ENCODE measurements at regions not wholly inside any gene's neighbourhood (a gene's known extent, or its start where the extent isn't known, plus 50 kb on each side); places are given as distances from the start of the nearest gene placed in this dataset.

- TF ChIP-seq BCLAF1 (IDR thresholded peaks at IDR 0.05) = no peak
- no peak for TF ChIP-seq MAFF (IDR thresholded peaks at IDR 0.05; ENCODE audit: low read depth, low read length)
- TF ChIP-seq ZNF644 (CRISPR knock-in tag; IDR thresholded peaks at IDR 0.05; ENCODE audit: low read depth) = 0 out of 2 replicates have a peak, but pooled peaks have one; percentile 49
- TF ChIP-seq ZNF569 (CRISPR knock-in tag; IDR thresholded peaks at IDR 0.05; ENCODE audit: borderline replicate concordance) = no peak
- TF ChIP-seq, protein P1, sequence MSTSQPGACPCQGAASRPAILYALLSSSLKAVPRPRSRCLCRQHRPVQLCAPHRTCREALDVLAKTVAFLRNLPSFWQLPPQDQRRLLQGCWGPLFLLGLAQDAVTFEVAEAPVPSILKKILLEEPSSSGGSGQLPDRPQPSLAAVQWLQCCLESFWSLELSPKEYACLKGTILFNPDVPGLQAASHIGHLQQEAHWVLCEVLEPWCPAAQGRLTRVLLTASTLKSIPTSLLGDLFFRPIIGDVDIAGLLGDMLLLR (CRISPR knock-in tag; IDR thresholded peaks at IDR 0.05) = no peak
- TF ChIP-seq ZBTB25 (CRISPR knock-in tag; IDR thresholded peaks at IDR 0.05) = peak; percentile 88
- TF ChIP-seq ZNF547 (CRISPR knock-in tag; IDR thresholded peaks at IDR 0.05) = peak; percentile 48; the same call in 1 of the 2 replicates
- TF ChIP-seq, protein P2, sequence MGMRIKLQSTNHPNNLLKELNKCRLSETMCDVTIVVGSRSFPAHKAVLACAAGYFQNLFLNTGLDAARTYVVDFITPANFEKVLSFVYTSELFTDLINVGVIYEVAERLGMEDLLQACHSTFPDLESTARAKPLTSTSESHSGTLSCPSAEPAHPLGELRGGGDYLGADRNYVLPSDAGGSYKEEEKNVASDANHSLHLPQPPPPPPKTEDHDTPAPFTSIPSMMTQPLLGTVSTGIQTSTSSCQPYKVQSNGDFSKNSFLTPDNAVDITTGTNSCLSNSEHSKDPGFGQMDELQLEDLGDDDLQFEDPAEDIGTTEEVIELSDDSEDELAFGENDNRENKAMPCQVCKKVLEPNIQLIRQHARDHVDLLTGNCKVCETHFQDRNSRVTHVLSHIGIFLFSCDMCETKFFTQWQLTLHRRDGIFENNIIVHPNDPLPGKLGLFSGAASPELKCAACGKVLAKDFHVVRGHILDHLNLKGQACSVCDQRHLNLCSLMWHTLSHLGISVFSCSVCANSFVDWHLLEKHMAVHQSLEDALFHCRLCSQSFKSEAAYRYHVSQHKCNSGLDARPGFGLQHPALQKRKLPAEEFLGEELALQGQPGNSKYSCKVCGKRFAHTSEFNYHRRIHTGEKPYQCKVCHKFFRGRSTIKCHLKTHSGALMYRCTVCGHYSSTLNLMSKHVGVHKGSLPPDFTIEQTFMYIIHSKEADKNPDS (CRISPR knock-in tag; IDR thresholded peaks at IDR 0.05) = 0 out of 2 replicates have a peak, but pooled peaks have one; percentile 62
- peak; percentile 80 for TF ChIP-seq CEBPG (CRISPR knock-in tag; IDR thresholded peaks at IDR 0.05)
- TF ChIP-seq MNT (IDR thresholded peaks at IDR 0.05) = peak; percentile 40; the same call in 1 of the 2 replicates
- TF ChIP-seq ZFP36L2 (CRISPR knock-in tag; IDR thresholded peaks at IDR 0.05) = 0 out of 2 replicates have a peak, but pooled peaks have one; percentile 58
- peak; percentile 93; the same call in 1 of the 2 replicates for TF ChIP-seq NAIF1 (CRISPR knock-in tag; IDR thresholded peaks at IDR 0.05; ENCODE audit: borderline replicate concordance)
- TF ChIP-seq, protein P3, sequence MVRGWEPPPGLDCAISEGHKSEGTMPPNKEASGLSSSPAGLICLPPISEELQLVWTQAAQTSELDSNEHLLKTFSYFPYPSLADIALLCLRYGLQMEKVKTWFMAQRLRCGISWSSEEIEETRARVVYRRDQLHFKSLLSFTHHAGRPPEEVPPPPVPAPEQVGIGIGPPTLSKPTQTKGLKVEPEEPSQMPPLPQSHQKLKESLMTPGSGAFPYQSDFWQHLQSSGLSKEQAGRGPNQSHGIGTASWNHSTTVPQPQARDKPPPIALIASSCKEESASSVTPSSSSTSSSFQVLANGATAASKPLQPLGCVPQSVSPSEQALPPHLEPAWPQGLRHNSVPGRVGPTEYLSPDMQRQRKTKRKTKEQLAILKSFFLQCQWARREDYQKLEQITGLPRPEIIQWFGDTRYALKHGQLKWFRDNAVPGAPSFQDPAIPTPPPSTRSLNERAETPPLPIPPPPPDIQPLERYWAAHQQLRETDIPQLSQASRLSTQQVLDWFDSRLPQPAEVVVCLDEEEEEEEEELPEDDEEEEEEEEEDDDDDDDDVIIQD (CRISPR knock-in tag; IDR thresholded peaks at IDR 0.05; ENCODE audit: low read depth) = peak; percentile 86
- no peak for TF ChIP-seq ZNF333 (CRISPR knock-in tag; IDR thresholded peaks at IDR 0.05; ENCODE audit: borderline replicate concordance)
- no peak for TF ChIP-seq BRD4 (CRISPR knock-in tag; IDR thresholded peaks at IDR 0.05)
- peak; percentile 85 for TF ChIP-seq ATF7-NPFF (CRISPR knock-in tag; IDR thresholded peaks at IDR 0.05; ENCODE audit: low read depth)
- no peak for TF ChIP-seq ZNF224 (CRISPR knock-in tag; IDR thresholded peaks at IDR 0.05)
- no peak for TF ChIP-seq NFRKB (IDR thresholded peaks at IDR 0.05)
Measured at GRCh38 chr11:69969890-69970784, 108.0 kb upstream of the ANO1 start (continued).

All from HepG2 (cell line).